Peyer's patch (tissue), 4 donors: ENCODE measurements at regions not wholly inside any gene's neighbourhood (a gene's known extent, or its start where the extent isn't known, plus 50 kb on each side); places are given as distances from the start of the nearest gene placed in this dataset.

ENCODE experiments used
- CTCF ChIP-seq, 6 experiments: fragments of 450-650 bp in 4 of 6; fragments of 200-600 bp in 2 of 6; sonication (generic) in 1 of 6; IDR thresholded peaks; one replicate each; pipeline ENCODE4 v1.5.1; 2017 to 2019; ENCODE audit warnings: antibody characterized with exemption in 6 of 6, mild to moderate bottlenecking in 3 of 6, moderate library complexity in 1 of 6
- POLR2A ChIP-seq, 2 donors: fragments of 450-650 bp; IDR thresholded peaks; one replicate each; pipeline ENCODE4 v1.5.1; 2017; ENCODE audit warnings: antibody characterized with exemption in 2 of 2, mild to moderate bottlenecking in 2 of 2, moderate library complexity in 2 of 2

- TF ChIP-seq CTCF (IDR thresholded peaks at IDR 0.05) (no peak), POLR2A (IDR thresholded peaks at IDR 0.05) (no peak)
These were observed 191.2 kb upstream of the ATP6AP2 start for GRCh38 chrX:40389555-40389954.
